Pulmonary artery endothelial cell (primary cell): ENCODE measurements at regions not wholly inside any gene's neighbourhood (a gene's known extent, or its start where the extent isn't known, plus 50 kb on each side); places are given as distances from the start of the nearest gene placed in this dataset.

Source experiments
- DNase-seq: peaks from one replicate; pipeline ENCODE4 v3.0.0-alpha.2; 2011; ENCODE audit warnings: low read depth, low spot score

DNA sequence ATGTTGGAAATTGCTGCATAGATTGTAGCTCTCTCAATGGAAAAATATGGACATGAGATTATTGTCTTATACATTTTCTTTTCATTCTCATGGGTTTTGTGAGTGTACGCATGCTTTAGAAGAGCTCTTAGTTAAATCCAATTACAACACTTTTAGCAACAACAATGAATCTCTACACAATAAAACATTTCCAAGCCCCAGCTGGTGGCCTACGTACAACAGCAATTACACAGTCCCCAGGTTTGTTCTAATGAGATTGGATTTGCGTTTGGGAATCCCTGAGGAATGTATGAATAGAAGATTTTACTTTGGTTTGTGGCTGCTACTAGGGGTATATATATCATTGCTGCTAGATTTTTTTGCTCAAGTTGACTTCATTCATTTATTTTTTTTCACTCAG is 98.6 kb downstream of the FHDC1 start:
- DNase-seq, result no peak

GRCh38 chr4:153036931-153037482 is 100.9 kb downstream of the FHDC1 start:
- DNase-seq, result no peak

DNA sequence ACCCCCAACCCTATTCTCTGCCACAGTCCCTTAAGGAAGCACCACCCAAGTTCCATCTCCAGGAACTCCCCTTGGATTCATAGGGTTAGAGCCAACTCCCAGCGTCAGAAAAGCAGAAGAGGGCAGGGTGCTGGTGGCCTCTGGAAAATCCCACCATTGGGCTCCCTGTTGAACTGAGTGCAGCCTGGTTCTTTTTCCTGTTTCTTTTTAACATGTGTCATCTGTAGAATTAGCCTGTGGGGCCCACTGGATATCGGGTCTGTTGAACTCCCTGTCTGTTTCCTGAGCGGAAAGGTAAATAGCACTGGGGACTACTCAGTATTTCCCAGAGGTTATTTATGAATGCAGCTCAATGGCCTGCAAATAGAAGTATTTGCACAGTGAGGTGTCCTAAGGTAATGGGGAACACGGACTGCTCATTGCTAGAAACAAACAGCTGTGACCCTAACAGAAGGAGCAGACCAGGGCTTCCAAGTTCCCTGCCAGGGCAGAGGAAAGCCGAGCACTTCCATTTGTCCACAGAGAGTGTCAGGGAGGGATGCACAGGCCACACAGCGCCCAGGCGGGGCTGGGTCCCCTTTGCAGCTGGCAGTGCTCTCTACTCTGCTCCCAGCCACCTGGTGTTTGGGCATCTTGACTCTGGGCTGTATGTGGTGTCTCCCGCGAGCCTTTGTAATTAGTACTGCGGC is 102.6 kb downstream of the FHDC1 start:
- no peak for DNase-seq

- no peak for DNase-seq
These were observed 103.5 kb downstream of the FHDC1 start for GRCh38 chr4:153039542-153040185.

DNA sequence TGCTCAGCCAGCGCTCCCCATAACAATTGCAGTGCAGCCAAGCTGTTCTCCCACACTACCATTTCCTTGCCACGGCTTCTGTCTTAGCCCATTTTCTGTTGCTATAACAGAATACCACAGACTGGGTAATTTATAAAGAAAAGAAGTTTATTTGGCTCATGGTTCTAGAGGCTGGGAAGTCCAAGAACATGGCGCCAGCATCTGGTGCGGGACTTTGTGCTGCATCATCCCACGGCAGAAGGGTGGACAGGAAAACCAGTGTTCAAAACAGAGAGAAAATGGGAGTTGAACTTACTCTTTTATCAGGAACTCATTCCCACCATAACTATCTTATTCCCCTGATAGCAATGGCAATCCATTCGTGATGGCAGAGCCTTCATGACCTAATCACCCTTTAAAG is 104.6 kb downstream of the FHDC1 start:
- no peak for DNase-seq

DNA sequence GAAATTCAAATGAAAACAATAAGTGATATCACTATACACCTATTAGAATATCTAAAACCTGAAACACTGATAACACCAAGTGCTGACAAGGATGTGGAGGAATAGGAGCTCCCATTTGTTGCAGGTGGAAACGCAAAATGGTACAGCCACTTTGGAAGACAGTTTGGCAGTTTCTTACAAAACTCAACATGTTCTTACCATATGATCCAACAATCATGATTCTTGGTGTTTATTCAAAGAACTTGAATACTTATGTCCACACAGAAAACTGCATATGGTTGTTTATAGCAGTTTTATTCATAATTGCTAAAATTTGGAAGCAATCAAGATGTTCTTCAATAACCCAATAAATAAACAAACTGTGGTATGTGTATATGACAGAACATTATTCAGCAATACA is 107.9 kb downstream of the FHDC1 start:
- no peak for DNase-seq

- DNase-seq, result no peak
These were observed 109.2 kb downstream of the FHDC1 start for GRCh38 chr4:153045111-153045982.

DNA sequence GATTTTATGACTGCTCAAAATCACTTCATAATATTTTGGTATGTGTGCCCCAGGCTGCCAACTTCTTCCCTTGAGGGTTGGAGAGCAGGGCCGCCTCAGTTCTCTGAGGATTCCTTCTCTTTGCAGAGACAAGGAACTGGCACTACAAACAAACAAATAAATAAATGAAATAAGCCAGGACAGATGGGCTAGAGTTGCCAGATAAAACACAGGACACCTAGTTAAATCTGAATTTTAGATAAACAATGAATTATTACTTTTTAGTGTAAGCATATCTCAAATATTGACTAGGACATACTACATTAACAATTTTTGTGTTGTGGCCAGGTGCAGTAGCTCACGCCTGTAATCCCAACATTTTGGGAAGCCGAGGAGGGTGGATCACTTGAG is 122.5 kb downstream of the FHDC1 start:
- DNase-seq, result no peak

GRCh38 chr4:153060196-153060595 is 124.1 kb downstream of the FHDC1 start:
- DNase-seq, result no peak

GRCh38 chr4:153061971-153062370 is 125.8 kb downstream of the FHDC1 start:
- DNase-seq, result no peak

GRCh38 chr4:153062652-153063168 is 126.6 kb downstream of the FHDC1 start:
- DNase-seq, result no peak

GRCh38 chr4:153063490-153063889 is 127.4 kb downstream of the FHDC1 start:
- no peak for DNase-seq

- no peak for DNase-seq
These were observed 128.4 kb downstream of the FHDC1 start for GRCh38 chr4:153064571-153064970.

DNA sequence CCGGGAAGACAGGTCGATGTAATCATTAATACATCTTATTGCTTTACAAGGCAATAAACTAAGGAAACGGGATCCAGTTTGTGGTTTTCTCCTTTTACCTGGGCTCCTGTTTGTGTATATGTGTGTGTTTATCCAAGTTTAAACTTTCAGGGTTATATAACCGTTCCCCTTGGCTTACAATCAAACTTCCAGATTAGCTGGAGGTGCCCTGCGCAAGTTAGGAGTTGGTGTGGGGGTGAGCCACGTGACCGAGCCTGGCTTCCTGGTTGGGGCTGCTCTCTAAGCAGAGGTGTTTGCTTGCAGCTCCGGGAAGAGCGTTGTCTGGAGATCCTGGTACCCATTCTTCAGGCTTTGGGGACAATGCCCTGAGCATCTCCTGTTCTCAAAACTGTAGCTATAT is 129.2 kb downstream of the FHDC1 start:
- DNase-seq, result no peak

DNA sequence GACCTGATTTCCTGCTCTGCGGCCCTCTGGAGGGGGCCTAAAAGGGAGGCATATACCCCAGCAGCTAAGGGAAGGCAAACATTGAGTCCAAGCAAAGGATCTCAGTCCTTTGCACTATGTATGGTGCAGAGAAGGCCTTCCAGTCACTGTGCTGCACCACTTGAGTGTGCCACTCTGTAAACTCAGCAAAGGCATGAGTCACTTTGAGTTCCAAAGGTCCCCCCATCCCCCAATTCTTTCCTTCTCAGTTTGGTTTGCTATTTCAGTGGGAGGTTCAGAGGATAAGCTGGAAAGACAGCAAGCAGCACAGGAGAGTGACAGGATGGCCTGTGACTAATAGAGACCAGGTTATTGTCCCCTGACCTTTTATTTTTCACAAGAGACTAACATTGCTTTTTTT is 131.3 kb downstream of the FHDC1 start:
- no peak for DNase-seq

DNA sequence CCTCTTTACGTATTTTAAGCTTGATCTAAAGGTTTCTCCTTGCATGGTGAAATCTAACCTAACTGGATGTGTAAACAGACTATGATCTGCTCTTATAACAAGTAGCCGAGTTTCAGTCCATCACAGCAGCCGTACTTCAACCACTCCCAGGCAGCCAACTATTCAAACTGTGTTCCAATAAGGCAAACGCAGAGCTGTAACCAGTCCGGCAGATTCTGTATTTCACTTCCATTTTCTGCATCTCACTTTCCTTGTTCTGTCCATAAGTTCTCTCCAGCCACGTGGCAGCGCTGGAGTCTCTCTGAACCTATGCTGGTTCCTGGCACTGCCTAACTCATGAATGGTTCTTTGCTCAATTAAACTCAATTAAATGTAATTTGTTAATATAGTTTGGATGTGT is 132.6 kb downstream of the FHDC1 start:
- no peak for DNase-seq

GRCh38 chr4:153071958-153072598 is 132.2 kb upstream of the TRIM2 start:
- DNase-seq, result no peak

GRCh38 chr4:153072661-153073060 is 131.6 kb upstream of the TRIM2 start:
- DNase-seq, result no peak

- DNase-seq, result no peak
These were observed 129.8 kb upstream of the TRIM2 start for GRCh38 chr4:153074486-153074885.

- no peak for DNase-seq
These were observed 129.2 kb upstream of the TRIM2 start for GRCh38 chr4:153074936-153075630.
